GF-D8 (cell line): ENCODE measurements at regions not wholly inside any gene's neighbourhood (a gene's known extent, or its start where the extent isn't known, plus 50 kb on each side); places are given as distances from the start of the nearest gene placed in this dataset.
"Not testable (repeated sequence)": the region's sequence is repeated elsewhere in the genome, so short reads cannot be mapped to it uniquely, and the experiment has no call there.

Experiments used
- DNase-seq: peaks from one replicate; lab custom pipeline; 2025; lab: John Stamatoyannopoulos, UW

- DNase-seq, result no peak
Observed at GRCh38 chr3:71994906-71995305, 210.0 kb upstream of the PROK2 start.

DNA sequence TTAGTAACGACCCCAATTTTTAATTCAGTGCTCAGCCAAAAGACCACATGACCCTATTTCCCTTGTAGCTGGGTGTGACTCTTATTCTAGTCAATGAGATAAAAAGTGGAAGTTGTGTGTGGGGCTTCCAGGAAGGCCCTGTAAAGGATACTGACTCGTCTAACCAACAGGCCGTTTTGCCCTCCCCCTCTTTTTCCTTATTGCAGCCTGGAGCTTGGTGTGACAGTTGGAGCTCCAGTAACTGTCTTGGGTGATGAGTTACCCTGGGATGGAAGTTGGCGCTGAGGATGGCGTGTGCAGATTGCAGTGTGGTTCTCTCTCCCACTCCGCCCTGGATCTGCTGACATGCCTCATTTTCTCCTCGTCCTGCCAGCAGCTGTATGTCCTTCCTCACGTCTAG lies 209.3 kb upstream of the PROK2 start:
- no peak for DNase-seq

- no peak for DNase-seq
Observed at GRCh38 chr3:71991681-71992080, 206.7 kb upstream of the PROK2 start.

- DNase-seq, result no peak
Observed at GRCh38 chr3:71991046-71991445, 206.1 kb upstream of the PROK2 start.

- no peak for DNase-seq
Observed at GRCh38 chr3:71990545-71990944, 205.6 kb upstream of the PROK2 start.

- DNase-seq, result no peak
Observed at GRCh38 chr3:71989165-71989564, 204.2 kb upstream of the PROK2 start.

DNA sequence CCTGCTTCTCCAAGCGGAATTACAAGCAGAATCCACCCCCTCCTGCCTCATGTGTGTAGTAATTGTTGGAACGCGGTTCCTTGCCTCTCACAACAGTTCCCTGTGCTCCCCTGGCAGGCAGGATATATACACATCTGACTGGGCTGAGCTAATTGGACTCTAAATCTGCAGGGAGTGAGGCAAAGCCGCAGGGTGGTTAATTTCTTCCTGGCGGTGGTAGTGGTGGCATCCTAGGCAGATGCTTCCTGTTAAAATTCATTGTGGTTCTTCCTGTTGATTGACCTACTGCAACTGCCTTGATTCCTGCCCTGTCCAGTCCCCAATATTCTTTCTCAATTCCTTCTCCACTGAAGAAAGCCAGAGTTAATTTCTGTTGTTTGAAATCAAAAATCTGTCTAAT lies 202.9 kb upstream of the PROK2 start:
- DNase-seq, result peak; percentile 68

GRCh38 chr3:71987089-71987735 lies 202.3 kb upstream of the PROK2 start:
- DNase-seq, result no peak

- DNase-seq, result no peak
Observed at GRCh38 chr3:71986606-71987005, 201.7 kb upstream of the PROK2 start.

- no peak for DNase-seq
Observed at GRCh38 chr3:71984843-71985613, 200.1 kb upstream of the PROK2 start.

DNA sequence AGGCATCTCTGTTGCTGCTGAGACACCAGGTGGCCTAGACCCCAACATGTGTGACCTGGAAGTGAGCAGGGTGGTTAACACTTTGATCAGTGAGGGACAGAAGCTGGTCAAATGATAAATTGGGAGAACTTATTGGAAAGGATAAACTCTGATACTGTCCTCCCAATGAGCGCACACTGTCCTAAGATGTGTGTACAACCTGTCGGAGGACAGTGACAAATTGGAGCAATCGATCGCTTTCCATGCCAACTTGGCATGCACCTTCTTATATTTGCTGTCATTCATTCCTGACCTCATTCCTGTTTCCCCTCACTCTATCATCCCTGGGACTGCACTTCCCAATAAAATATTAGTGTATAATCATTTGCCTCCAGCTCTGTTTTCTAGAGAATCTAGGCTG lies 198.7 kb upstream of the PROK2 start:
- DNase-seq, result no peak

GRCh38 chr3:71982506-71983258 lies 197.7 kb upstream of the PROK2 start:
- not testable (repeated sequence) for DNase-seq

DNA sequence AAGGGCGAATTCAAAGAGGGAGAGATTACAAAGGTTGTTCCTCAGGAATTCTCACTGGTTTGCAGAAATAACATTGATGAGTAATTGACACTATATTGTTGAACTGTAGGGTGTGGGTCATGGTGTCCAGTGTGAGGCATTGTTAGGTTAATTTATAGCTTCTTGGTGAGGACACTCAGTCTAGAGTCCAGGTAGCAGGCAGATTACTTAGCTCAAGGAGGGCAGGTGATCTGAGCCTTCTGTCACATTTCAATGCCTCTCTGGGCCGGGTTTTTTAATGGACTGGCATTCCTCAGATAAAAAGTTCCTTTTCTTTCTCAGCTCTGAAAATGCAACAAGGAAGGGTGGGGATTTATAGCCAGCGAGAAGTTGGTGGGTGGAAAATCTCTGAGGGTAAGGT lies 194.2 kb upstream of the PROK2 start:
- DNase-seq, result no peak

DNA sequence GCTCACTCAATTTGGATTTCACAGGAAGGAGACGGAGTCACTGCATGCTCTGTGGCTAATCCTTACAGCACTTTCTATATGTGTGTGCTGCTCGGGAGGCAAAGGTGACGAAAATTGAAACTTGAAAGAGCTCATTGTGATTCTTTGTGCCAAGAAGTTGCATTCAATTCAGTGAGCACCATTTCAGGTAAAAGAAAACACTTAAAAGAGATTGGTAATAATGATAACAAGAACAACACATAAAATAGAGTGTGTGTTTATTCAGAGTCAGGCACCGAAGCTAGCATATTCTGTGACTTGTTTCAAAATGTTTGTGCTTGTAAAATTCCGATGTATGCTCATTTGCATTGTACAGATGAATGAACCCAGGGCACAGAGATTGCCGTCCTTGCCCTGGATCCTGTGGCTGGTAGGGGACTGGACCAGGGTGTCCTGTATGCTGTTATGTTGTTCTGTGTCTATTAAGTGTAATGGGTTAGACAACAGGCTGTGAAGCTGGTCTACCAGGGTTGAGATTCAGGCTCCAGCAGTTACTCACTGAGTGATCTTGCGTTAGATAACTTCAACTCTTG lies 193.3 kb upstream of the PROK2 start:
- DNase-seq, result no peak

- no peak for DNase-seq
Observed at GRCh38 chr3:71977525-71977924, 192.6 kb upstream of the PROK2 start.

- DNase-seq, result no peak
Observed at GRCh38 chr3:71975573-71975972, 190.6 kb upstream of the PROK2 start.

GRCh38 chr3:71974786-71975185 lies 189.8 kb upstream of the PROK2 start:
- DNase-seq, result no peak

GRCh38 chr3:71973274-71974030 lies 188.5 kb upstream of the PROK2 start:
- no peak for DNase-seq

GRCh38 chr3:71972031-71972430 lies 187.1 kb upstream of the PROK2 start:
- DNase-seq, result no peak

DNA sequence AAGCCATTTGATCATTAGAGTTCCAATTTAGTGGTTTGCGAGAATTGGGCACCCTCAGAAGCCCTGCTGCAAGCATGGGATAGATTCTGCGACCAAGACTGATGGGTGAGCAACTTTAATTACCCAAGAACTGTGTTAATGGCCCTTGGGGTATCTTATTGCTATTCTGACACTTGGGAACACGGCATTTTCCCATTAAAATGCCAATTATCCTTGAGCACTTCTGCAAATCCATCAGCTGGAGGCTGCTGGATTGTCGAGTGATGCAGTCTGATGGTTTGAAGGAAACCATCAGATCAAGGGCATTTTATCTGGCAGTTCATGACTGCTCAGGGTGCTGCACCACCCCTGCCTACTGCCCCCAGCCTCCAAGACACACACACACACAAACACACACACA lies 183.6 kb upstream of the PROK2 start:
- DNase-seq, result no peak

DNA sequence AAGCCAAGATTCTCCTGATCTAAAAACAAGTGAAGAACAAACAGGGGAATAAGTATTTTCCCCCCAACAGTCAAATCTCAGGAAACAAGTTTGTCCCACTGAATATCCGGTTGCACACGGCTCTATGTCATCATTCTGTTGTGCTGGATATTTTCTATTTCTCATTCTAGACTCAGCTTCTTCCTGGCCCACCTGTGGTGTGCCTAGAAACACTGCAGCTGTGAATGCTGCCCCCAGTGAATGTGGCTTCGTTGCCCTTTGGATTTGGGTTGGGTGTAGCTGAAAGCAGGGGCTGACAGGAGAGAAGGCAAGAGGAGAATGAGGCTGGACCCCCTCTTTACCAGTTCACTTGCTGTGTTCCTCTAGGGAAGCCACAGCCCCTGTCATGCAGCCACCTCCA lies 181.2 kb upstream of the PROK2 start:
- DNase-seq, result no peak

DNA sequence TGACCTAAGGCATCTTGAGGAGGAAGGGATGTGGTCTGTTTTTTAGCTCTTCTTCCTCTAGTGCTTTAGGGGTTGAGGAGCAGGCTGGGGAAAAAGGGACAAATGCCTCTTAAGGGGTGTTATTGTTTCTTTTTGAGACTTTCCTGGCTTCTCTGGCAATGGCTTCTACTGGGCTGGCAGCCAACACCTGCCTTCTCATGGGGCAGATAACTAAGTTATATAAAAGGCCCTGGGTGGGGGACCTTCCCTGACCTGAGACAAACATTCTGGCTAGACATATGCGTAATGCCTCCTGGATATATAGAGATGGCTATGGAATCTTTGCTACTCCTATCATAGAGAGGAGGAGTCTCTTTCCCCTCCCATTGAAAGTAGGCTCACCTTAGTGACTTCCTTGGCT lies 179.2 kb upstream of the PROK2 start:
- DNase-seq, result no peak
